AG04450 (cell line): ENCODE measurements at regions not wholly inside any gene's neighbourhood (a gene's known extent, or its start where the extent isn't known, plus 50 kb on each side); places are given as distances from the start of the nearest gene placed in this dataset.

ENCODE experiments used
- CTCF ChIA-PET: fragments of 300-600, 350-600 bp; formaldehyde crosslinking; extraction: SDS; loops from one replicate; lab custom pipeline; 2022; ENCODE audit warnings: antibody characterized with exemption, inconsistent platforms; lab: Charles Lee
- POLR2A ChIA-PET: fragments of 350-600 bp; formaldehyde crosslinking; extraction: SDS; loops from one replicate; lab custom pipeline; 2021; ENCODE audit warnings: antibody characterized with exemption, inconsistent platforms; lab: Yijun Ruan, JAX
- DNase-seq: peaks from one replicate; pipeline ENCODE4 v3.0.0-alpha.2; 2011; ENCODE audit warnings: low read depth, low spot score
- H3K27ac ChIP-seq: one replicate; pipeline ENCODE4 v1.5.1; 2012; ENCODE audit warnings: low read depth, low read length, control low read depth
- H3K27me3 ChIP-seq: one replicate; pipeline ENCODE4 v1.6.0; 2012; ENCODE audit warnings: low read length; ENCODE audit not compliant: control insufficient read depth, insufficient read depth
- H3K4me3 ChIP-seq: 2 replicates; pipeline ENCODE4 v1.5.1; 2011; ENCODE audit warnings: mild to moderate bottlenecking, low read depth, low read length, control low read depth
- H3K9me3 ChIP-seq: 2 replicates; pipeline ENCODE4 v1.5.1; 2012; ENCODE audit warnings: low read length; ENCODE audit not compliant: control insufficient read depth, insufficient read depth
- TF ChIP-seq, protein P1 (sequence below): IDR thresholded peaks from 2 replicates; pipeline ENCODE4 v1.5.1; 2011; ENCODE audit warnings: low read depth, low read length, control low read depth, inconsistent platforms

DNA sequence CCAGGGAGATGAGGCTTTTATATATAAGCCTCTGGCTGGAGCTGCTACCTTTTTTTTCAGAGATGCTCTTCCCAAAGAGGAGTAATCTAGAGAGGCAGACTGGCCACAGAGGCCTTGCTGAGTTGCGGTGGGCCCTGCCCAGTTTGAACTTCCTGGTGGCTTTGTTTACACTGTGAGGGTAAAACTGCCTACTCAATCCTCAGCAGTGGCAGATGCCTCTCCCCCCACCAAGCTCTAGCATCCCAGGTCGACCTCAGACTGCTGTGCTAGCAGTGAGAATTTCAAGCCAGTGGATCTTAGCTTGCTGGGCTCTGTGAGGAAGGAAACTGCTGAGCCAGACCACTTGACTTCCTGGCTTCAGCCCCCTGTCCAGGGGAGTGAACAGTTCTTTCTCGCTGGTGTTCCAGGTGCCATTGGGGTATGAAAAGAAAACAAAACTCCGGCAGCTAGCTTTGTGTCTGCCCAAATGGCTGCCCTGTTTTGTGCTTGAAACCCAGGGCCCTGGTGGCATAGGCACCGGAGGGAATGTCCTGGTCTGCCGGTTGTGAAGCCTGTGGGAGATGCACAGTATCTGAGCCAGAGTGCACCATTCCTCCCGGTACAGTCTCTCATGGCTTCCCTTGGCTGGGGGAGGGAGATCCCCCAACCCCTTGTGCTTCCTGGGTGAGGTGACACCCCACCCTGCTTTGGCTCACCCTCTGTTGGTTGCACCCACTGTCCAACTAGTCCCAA is 219.5 kb upstream of the IZUMO3 start:
- POLR2A ChIA-PET: no interaction called here
- CTCF ChIA-PET: no interaction called here

DNA sequence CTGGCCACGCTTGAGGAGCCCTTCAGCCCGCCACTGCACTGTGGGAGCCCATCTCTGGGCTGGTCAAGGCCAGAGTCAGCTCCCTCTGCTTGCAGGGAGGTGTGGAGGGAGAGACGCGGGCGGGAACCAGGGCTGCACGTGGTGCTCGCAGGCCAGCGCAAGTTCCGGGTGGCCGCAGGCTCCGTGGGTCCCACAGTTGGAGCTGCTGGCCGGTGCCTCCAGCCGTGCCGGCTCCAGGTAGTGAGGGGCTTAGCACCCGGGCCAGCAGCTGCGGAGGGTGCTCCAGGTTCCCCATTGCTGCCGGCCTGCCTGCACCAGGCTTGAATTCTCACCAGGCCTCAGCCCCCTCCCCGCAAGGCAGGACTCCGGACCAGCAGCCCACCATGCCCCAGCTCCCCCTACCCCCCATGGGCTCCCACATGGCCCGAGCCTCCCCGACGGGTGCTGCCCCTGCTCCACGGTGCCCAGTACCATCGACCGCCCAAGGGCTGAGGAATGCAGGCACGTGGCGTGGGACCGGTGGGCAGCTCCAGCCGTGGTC is 192.8 kb upstream of the IZUMO3 start:
- Histone ChIP-seq H3K9me3 (peaks cover 19% of the 10 kb centered on the region), H3K4me3 (no peak overlapping the region), H3K27me3 (no peaks in the 10 kb centered on the region), H3K27ac (no peak overlapping the region)
- TF ChIP-seq, protein P1, sequence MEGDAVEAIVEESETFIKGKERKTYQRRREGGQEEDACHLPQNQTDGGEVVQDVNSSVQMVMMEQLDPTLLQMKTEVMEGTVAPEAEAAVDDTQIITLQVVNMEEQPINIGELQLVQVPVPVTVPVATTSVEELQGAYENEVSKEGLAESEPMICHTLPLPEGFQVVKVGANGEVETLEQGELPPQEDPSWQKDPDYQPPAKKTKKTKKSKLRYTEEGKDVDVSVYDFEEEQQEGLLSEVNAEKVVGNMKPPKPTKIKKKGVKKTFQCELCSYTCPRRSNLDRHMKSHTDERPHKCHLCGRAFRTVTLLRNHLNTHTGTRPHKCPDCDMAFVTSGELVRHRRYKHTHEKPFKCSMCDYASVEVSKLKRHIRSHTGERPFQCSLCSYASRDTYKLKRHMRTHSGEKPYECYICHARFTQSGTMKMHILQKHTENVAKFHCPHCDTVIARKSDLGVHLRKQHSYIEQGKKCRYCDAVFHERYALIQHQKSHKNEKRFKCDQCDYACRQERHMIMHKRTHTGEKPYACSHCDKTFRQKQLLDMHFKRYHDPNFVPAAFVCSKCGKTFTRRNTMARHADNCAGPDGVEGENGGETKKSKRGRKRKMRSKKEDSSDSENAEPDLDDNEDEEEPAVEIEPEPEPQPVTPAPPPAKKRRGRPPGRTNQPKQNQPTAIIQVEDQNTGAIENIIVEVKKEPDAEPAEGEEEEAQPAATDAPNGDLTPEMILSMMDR: no peak
- DNase-seq: no peak
- CTCF ChIA-PET: no interaction called here
- POLR2A ChIA-PET: no interaction called here

More for the DNA sequence above, 219.5 kb upstream of the IZUMO3 start:
- H3K27me3 ChIP-seq: no peaks in the 10 kb centered on the region
- no peak overlapping the region for H3K4me3 ChIP-seq
- TF ChIP-seq, protein P1: no peak
- H3K9me3 ChIP-seq: peaks cover 11% of the 10 kb centered on the region
- no peak for DNase-seq
- no peak overlapping the region for H3K27ac ChIP-seq

DNA sequence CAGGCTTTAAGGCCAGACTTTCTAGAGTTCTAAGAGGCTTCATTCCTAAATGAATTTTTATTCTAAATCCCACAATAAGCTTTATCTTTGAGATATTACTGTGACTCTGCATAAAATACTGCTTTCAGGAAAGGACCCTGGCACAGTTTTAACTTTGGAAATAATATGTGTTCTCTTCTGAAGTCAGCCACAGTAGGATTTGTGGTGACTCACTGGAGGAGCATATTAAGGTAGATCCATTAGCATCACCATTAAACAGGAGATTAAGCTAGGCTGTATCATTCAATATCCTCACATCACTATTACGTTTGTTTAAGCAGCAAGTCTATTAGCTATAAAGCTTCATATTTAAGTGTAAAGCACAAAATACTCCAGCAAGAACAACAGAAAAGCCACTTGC is 186.1 kb upstream of the IZUMO3 start:
- Histone ChIP-seq H3K27me3 (no peaks in the 10 kb centered on the region), H3K27ac (no peak overlapping the region), H3K9me3 (peaks cover 7% of the 10 kb centered on the region), H3K4me3 (no peak overlapping the region)
- no peak for DNase-seq
- TF ChIP-seq, protein P1: no peak
- CTCF ChIA-PET: no interaction called here
- POLR2A ChIA-PET: no interaction called here

DNA sequence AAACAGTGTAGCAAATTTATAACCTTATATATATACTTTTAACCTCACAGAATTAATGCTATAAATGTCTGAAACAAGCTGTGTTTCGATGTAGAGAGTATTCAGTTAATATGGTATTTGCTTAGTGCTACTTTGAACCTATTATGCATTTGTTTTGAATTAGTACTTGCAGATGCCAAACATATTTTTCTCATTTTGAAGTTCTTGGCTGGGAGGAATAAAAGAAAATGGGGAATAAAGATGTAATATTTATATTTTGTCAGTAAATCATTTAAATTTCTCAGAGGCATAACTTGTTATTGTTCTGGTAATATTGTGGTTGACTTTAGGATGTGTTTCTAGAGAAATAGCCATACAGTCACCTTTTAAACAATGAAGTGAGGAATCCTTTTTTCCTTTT is 175.9 kb upstream of the IZUMO3 start:
- Histone ChIP-seq H3K27me3 (no peaks in the 10 kb centered on the region), H3K4me3 (no peak overlapping the region), H3K9me3 (no peaks in the 10 kb centered on the region; the same call in 1 of the 2 replicates), H3K27ac (no peak overlapping the region)
- CTCF ChIA-PET: no interaction called here
- TF ChIP-seq, protein P1: no peak
- POLR2A ChIA-PET: no interaction called here
- DNase-seq: no peak

DNA sequence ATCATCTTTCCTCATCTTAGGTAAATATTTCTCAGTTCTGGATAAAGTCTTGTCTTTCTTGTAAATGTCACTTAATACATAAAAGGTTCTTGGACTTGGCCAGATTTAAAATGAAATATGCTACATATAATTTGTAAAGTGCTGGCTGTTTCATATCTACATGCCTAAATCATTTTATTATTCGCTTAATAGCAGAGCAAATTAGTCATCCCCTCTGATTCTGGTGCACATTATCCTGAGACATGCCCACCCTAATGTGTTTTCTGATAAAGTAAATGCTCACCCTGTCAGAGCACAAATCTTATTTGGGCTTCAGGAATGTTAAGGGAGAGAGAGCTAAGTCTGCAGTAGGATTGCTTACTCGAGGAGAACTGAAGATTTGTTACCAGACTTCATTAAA is 166.5 kb upstream of the IZUMO3 start:
- no peak for DNase-seq
- H3K27me3 ChIP-seq: no peaks in the 10 kb centered on the region
- H3K4me3 ChIP-seq: no peak overlapping the region
- CTCF ChIA-PET: no interaction called here
- H3K9me3 ChIP-seq: peaks cover 5% of the 10 kb centered on the region; the same call in 1 of the 2 replicates
- H3K27ac ChIP-seq: no peak overlapping the region
- TF ChIP-seq, protein P1: no peak
- POLR2A ChIA-PET: no interaction called here
